ENCODE measurements at regions not wholly inside any gene's neighbourhood (a gene's known extent, or its start where the extent isn't known, plus 50 kb on each side); places are given as distances from the start of the nearest gene placed in this dataset.

- TF ChIP-seq POLR2AphosphoS5 (IDR thresholded peaks at IDR 0.05) (no peak), CTCF (IDR thresholded peaks at IDR 0.05) (no peak)
These were observed 336.4 kb upstream of the HSF2 start for GRCh38 chr6:122063076-122063475.

Data from stomach (tissue), 4 donors.